ENCODE measurements at regions not wholly inside any gene's neighbourhood (a gene's known extent, or its start where the extent isn't known, plus 50 kb on each side); places are given as distances from the start of the nearest gene placed in this dataset.

DNA sequence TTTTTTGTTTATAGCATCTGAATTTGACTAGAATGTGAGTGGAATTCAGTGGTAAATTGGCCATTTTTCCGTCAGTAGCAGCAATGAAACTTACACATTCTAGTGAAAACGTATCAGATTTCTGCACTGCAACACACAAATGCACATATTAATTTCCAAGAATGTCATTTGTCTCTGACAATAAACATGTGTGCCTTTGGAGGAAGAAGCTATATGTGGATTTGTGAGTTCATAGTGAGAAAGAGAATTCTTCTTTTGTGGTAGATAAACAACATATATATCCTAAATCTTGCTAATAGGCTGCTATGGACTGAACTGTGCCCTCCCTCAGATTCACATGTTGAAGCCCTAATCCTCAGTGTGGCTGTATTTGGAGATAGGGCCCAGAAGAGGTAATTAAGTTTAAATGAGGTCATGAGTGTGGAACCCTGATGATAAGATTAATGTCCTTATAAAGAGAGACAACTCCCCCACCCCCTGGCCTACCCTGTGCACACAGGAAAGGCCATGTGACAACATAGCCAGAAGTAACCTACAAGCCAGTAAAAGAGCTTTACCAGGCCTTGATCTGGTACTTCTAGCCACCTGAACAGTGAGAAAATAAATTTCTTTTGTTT, 200.2 kb upstream of the EYA4 start:
- TF ChIP-seq CBX5 (IDR thresholded peaks at IDR 0.05; ENCODE audit: low read depth, low read length): no peak
- TF ChIP-seq, protein P1, sequence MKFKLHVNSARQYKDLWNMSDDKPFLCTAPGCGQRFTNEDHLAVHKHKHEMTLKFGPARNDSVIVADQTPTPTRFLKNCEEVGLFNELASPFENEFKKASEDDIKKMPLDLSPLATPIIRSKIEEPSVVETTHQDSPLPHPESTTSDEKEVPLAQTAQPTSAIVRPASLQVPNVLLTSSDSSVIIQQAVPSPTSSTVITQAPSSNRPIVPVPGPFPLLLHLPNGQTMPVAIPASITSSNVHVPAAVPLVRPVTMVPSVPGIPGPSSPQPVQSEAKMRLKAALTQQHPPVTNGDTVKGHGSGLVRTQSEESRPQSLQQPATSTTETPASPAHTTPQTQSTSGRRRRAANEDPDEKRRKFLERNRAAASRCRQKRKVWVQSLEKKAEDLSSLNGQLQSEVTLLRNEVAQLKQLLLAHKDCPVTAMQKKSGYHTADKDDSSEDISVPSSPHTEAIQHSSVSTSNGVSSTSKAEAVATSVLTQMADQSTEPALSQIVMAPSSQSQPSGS (IDR thresholded peaks at IDR 0.05; ENCODE audit: low read length): no peak
- TF ChIP-seq, protein P2, sequence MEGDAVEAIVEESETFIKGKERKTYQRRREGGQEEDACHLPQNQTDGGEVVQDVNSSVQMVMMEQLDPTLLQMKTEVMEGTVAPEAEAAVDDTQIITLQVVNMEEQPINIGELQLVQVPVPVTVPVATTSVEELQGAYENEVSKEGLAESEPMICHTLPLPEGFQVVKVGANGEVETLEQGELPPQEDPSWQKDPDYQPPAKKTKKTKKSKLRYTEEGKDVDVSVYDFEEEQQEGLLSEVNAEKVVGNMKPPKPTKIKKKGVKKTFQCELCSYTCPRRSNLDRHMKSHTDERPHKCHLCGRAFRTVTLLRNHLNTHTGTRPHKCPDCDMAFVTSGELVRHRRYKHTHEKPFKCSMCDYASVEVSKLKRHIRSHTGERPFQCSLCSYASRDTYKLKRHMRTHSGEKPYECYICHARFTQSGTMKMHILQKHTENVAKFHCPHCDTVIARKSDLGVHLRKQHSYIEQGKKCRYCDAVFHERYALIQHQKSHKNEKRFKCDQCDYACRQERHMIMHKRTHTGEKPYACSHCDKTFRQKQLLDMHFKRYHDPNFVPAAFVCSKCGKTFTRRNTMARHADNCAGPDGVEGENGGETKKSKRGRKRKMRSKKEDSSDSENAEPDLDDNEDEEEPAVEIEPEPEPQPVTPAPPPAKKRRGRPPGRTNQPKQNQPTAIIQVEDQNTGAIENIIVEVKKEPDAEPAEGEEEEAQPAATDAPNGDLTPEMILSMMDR (IDR thresholded peaks at IDR 0.05; ENCODE audit: control extremely low read depth in 1 of 3, insufficient read depth in 1 of 3, low read depth in 1 of 3, low read length in 3 of 3): no peak
- no peak for TF ChIP-seq RFX5 (IDR thresholded peaks at IDR 0.05; ENCODE audit: borderline replicate concordance, low read depth, low read length)
- TF ChIP-seq MAX (IDR thresholded peaks at IDR 0.05): no peak
- no peak for TF ChIP-seq POLR2A (IDR thresholded peaks at IDR 0.05; ENCODE audit: control extremely low read depth in 1 of 2, low read depth in 2 of 2, low read length in 2 of 2)
- TF ChIP-seq CHD2 (IDR thresholded peaks at IDR 0.05; ENCODE audit: low read length): no peak
- TF ChIP-seq POLR2AphosphoS5 (IDR thresholded peaks at IDR 0.05; ENCODE audit: low read depth, low read length): no peak

All from H1 (cell line).